GM21367 (cell line): ENCODE measurements at regions not wholly inside any gene's neighbourhood (a gene's known extent, or its start where the extent isn't known, plus 50 kb on each side); places are given as distances from the start of the nearest gene placed in this dataset.
A peak's percentile ranks its signal among the peaks of the same experiment; 100 is the strongest.
"Not testable (repeated sequence)": the region's sequence is repeated elsewhere in the genome, so short reads cannot be mapped to it uniquely, and the experiment has no call there.

Source experiments
- ATAC-seq: cut with Tn5 transposase; IDR thresholded peaks from one replicate; pipeline ENCODE4 v1.9.1; 2021; ENCODE audit not compliant: unreplicated experiment

- ATAC-seq: no peak
Measured at GRCh38 chr3:101946906-101947305, 97.6 kb downstream of the NFKBIZ start.

- peak; percentile 59 for ATAC-seq
Measured at GRCh38 chr3:101950510-101950909, 101.2 kb downstream of the NFKBIZ start.

DNA sequence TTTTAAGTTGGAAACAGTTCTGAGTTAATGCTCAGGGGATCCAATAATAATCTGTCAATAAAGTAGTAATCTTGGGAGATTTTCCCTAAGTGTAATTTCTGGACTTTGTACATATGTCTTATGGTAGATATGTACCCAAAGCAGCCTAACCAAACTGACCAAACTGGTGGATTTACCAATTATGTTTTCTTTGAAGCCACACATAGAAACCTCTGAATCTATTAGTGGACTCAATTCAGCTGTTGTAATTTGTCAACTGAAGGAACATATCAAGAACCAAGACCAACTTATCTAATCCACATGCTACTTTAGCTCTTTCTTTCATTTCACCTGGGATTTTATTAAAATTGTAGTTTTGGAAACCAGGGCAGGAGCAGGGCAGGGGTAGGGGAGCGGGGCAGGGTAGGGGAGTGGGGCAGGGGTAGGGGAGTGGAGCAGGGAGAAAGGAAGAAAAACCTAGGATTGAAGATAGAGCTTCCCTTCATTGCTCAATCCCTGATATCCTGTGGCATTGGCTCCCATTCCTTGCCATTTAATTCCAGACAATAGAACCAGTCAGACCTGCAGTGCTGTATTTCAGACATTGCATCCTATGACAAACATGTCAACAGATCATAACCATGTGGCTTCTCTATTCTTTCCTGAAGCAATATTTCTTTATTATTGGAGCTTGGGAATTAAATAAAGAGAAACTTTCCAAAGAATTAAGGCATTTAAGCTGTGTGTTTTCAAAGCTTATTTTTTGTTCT is 101.8 kb downstream of the NFKBIZ start:
- ATAC-seq: no peak

- ATAC-seq: no peak
Measured at GRCh38 chr3:101954361-101954760, 105.0 kb downstream of the NFKBIZ start.

GRCh38 chr3:101954936-101955335 is 105.6 kb downstream of the NFKBIZ start:
- ATAC-seq: no peak

GRCh38 chr3:101962055-101962454 is 112.7 kb downstream of the NFKBIZ start:
- no peak for ATAC-seq

GRCh38 chr3:101963902-101964362 is 114.6 kb downstream of the NFKBIZ start:
- ATAC-seq: no peak

- ATAC-seq: no peak
Measured at GRCh38 chr3:101964861-101965260, 115.5 kb downstream of the NFKBIZ start.

GRCh38 chr3:101966226-101966625 is 116.9 kb downstream of the NFKBIZ start:
- no peak for ATAC-seq

- ATAC-seq: no peak
Measured at GRCh38 chr3:101970212-101970611, 120.9 kb downstream of the NFKBIZ start.

DNA sequence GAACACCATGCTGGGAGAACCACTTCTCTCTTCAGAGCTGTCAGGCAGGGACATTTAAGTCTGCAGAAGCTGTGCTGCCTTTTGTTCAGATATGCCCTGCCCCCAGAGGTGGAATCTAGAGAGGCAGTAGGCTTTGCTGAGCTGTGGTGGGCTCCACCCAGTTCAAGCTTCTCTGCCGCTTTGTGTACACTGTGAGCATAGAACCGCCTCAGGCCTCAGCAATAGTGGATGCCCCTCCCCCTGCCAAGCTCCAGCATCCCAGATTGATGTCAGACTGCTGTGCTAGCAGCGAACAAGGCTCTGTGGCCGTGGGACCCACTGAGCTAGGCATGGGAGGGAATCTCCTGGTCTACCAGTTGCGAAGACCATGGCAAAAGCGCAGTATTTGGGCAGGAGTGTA is 121.6 kb downstream of the NFKBIZ start:
- no peak for ATAC-seq

- ATAC-seq: no peak
Measured at GRCh38 chr3:101972430-101973162, 123.3 kb downstream of the NFKBIZ start.

- no peak for ATAC-seq
Measured at GRCh38 chr3:101973163-101973505, 123.8 kb downstream of the NFKBIZ start.

- ATAC-seq: not testable (repeated sequence)
Measured at GRCh38 chr3:101975415-101975814, 126.1 kb downstream of the NFKBIZ start.

DNA sequence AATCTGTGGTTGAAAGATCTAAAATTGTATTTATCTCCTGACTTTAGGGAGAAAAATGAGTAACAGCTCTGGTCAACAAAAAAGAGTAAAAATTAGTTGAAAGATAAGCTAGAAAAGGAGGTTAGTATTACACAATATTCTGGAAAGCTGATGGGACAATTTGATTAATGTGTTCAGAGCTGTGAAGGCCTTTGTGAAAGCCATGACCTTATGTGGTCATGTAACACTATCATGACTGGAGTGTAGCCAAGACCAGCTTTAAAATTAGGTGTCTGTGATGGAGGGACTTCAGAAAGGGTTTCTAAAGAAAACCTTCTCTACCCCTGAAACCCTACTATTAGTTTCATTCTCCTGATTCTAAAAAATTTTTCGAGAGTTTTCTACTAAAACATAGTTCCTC is 127.2 kb downstream of the NFKBIZ start:
- peak; percentile 93 for ATAC-seq

GRCh38 chr3:101978348-101978747 is 129.0 kb downstream of the NFKBIZ start:
- ATAC-seq: no peak

DNA sequence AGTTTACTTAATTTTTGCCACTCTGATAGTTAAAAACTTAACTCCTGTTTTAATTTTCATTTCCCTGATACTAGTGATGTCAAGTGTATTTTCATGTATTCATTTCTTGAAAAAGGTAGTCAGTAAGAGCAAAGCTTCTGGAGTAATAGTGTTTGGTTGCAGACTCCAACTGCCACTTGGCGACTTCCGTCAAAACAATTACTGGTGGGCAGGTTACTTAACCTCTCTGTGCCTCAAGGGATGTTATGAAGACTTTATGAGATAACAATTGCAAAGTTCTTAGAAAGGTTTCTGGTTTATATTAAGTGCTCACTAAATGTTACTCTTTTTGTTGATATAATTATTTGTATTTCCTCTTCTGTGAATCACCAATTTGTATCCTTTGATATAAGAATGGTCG is 129.7 kb downstream of the NFKBIZ start:
- ATAC-seq: no peak

DNA sequence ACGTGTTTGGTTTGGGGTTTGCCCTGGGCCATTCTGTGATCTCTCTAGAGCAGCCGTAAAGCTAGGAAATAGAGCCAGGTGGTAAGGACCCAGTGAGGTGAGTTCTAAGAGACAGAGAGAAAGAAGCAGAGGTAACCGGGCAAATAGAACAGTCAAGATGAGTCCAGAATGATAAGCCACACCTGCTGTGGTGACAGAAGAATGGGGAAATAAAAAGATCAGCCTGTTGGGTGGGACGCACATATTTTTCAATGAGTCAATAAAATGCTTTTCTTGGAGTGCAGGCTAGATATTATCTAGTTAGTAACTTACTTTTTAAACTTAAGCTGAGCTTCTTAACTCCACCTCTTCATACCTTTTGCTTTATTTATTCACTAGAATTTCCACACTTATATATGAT is 135.0 kb downstream of the NFKBIZ start:
- no peak for ATAC-seq

DNA sequence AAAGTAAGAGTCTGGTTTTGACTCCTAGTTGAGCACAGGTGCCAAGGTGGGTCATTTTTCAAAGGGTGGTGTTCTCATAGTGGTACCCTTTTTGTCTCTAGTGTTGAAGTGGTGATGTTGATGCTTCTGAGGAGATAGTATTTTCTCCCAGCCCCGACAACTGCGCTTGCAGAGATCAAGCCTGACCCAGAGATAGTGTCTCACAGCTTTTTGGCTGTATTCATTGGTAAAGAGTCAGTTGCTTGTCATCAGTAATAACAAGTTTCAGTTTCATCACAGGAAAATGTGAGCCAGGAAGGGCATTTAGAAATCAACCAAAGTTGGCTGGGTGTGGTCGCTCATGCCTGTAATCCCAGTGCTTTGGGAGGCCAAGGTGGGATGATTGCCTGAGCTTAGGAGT is 139.3 kb downstream of the NFKBIZ start:
- ATAC-seq: peak; percentile 34

GRCh38 chr3:101989578-101990200 is 140.4 kb downstream of the NFKBIZ start:
- ATAC-seq: no peak

DNA sequence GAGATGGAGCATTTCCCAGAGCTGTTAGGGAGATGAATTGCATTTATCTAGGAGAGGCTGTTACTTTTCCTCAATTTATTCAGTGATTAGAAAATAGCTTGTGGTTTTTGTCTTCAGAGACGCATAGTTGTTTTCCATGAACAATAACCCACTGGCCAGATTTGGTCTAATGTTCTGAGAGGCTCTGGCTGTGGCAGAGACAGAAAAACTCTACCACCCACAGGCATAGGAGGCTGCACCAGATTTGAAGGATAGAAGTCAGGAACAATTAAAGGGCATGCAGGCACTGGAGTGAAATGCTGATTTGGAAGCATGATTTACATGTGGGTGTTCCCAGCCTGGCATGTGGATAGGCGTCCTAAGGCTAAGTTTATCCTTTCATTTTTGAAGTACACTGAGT is 143.5 kb downstream of the NFKBIZ start:
- ATAC-seq: no peak

DNA sequence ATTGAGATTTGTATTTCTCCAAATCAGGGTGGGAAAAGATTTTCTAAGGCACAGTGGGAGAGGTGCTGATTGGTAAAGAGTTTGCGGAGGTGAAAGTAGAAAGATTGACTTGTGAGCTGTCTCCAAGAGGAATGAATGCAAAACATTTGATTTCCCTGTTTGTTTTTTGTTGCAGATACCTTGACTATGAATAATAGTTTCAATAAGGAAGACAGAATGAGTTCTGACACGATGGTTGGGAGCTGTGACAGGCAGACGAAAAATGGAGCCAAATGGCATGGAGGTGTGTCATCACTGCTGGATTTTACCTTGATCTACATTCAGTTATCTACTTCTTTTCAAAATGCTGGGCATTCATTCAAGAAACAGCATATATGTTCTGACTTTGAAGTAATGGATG is 145.1 kb downstream of the NFKBIZ start:
- ATAC-seq: no peak
